ENCODE measurements at regions not wholly inside any gene's neighbourhood (a gene's known extent, or its start where the extent isn't known, plus 50 kb on each side); places are given as distances from the start of the nearest gene placed in this dataset.

DNA sequence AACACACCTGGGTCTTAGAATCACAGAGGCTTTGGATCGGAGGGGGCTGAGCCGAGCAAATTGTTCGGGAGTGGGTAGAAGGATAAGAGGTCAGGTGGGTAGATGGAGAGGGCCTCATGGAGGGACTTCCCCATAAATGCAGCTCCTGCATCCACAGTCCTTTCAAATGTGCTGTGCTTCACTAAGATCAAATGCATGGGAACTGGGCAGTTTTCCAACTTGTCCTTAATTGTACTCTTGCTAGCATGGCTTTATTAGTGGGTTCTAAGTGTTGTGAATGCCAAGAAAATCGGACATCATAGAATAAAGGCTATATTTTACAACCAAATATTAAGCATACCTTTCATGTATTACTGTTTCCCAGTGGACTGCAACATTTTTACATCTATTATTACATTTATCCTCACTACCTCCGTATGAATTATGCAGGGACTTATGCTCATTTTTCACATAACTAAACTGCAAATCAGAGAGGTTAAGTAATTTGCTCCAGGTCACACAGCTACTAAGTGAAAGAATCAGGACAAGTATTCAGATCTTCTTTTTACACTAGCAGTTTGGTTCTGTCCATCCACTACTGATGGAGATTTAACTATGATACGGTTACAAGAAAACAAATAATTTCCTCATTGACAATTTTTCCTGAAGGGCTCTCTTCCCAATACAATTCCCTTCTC lies 174.5 kb upstream of the RUNX1 start:
- no peak for TF ChIP-seq ZBTB7A (IDR thresholded peaks at IDR 0.05; ENCODE audit: low read depth)
- TF ChIP-seq NFIC (IDR thresholded peaks at IDR 0.05) = no peak
- TF ChIP-seq YY1 (IDR thresholded peaks at IDR 0.05; ENCODE audit: low read depth) = no peak
- TF ChIP-seq RAD21 (IDR thresholded peaks at IDR 0.05; ENCODE audit: low read depth) = no peak
- no peak for TF ChIP-seq TCF12 (IDR thresholded peaks at IDR 0.05; ENCODE audit: low read depth)
- no peak for TF ChIP-seq FOXM1 (IDR thresholded peaks at IDR 0.05; ENCODE audit: borderline replicate concordance, low read depth)
- TF ChIP-seq, protein P1, sequence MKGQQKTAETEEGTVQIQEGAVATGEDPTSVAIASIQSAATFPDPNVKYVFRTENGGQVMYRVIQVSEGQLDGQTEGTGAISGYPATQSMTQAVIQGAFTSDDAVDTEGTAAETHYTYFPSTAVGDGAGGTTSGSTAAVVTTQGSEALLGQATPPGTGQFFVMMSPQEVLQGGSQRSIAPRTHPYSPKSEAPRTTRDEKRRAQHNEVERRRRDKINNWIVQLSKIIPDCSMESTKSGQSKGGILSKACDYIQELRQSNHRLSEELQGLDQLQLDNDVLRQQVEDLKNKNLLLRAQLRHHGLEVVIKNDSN (IDR thresholded peaks at IDR 0.05) = no peak
- TF ChIP-seq, protein P2, sequence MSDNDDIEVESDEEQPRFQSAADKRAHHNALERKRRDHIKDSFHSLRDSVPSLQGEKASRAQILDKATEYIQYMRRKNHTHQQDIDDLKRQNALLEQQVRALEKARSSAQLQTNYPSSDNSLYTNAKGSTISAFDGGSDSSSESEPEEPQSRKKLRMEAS (IDR thresholded peaks at IDR 0.05) = no peak
- no peak for TF ChIP-seq EGR1 (IDR thresholded peaks at IDR 0.05)
- no peak for TF ChIP-seq TAF1 (IDR thresholded peaks at IDR 0.05; ENCODE audit: low read depth)
- no peak for TF ChIP-seq CREB1 (IDR thresholded peaks at IDR 0.05; ENCODE audit: low read depth)
- TF ChIP-seq TEAD4 (IDR thresholded peaks at IDR 0.05) = no peak
- no peak for TF ChIP-seq CEBPB (IDR thresholded peaks at IDR 0.05)
- TF ChIP-seq, protein P3, sequence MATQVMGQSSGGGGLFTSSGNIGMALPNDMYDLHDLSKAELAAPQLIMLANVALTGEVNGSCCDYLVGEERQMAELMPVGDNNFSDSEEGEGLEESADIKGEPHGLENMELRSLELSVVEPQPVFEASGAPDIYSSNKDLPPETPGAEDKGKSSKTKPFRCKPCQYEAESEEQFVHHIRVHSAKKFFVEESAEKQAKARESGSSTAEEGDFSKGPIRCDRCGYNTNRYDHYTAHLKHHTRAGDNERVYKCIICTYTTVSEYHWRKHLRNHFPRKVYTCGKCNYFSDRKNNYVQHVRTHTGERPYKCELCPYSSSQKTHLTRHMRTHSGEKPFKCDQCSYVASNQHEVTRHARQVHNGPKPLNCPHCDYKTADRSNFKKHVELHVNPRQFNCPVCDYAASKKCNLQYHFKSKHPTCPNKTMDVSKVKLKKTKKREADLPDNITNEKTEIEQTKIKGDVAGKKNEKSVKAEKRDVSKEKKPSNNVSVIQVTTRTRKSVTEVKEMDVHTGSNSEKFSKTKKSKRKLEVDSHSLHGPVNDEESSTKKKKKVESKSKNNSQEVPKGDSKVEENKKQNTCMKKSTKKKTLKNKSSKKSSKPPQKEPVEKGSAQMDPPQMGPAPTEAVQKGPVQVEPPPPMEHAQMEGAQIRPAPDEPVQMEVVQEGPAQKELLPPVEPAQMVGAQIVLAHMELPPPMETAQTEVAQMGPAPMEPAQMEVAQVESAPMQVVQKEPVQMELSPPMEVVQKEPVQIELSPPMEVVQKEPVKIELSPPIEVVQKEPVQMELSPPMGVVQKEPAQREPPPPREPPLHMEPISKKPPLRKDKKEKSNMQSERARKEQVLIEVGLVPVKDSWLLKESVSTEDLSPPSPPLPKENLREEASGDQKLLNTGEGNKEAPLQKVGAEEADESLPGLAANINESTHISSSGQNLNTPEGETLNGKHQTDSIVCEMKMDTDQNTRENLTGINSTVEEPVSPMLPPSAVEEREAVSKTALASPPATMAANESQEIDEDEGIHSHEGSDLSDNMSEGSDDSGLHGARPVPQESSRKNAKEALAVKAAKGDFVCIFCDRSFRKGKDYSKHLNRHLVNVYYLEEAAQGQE (IDR thresholded peaks at IDR 0.05; ENCODE audit: low read depth) = no peak
- no peak for TF ChIP-seq EP300 (IDR thresholded peaks at IDR 0.05; ENCODE audit: borderline replicate concordance)

DNA sequence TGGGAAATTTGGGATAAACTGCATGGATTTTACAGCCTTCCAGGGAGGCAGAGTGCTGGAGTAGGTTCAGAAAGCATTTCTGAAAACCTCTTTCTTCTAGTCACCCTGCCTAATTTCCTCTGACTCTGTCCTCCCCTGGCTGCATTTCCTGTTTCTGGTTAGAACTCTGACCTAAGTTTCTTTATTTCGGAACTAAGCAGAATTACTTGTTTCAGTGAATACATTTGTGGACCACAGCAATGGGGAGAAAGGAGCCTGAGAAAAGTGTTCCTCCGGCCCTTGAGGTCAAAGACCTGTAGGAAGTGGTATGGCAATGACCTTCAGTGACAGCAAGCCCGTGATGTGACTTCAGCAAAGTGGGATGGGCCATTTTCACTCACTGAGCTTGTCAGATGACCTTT lies 173.4 kb upstream of the RUNX1 start:
- TF ChIP-seq RAD21 (IDR thresholded peaks at IDR 0.05; ENCODE audit: low read depth) = no peak
- TF ChIP-seq ZBTB7A (IDR thresholded peaks at IDR 0.05; ENCODE audit: low read depth) = no peak
- TF ChIP-seq NFIC (IDR thresholded peaks at IDR 0.05) = no peak
- no peak for TF ChIP-seq TAF1 (IDR thresholded peaks at IDR 0.05; ENCODE audit: low read depth)
- TF ChIP-seq TCF12 (IDR thresholded peaks at IDR 0.05; ENCODE audit: low read depth) = no peak
- TF ChIP-seq CEBPB (IDR thresholded peaks at IDR 0.05) = no peak
- no peak for TF ChIP-seq EP300 (IDR thresholded peaks at IDR 0.05; ENCODE audit: borderline replicate concordance)
- TF ChIP-seq TEAD4 (IDR thresholded peaks at IDR 0.05) = no peak
- TF ChIP-seq, protein P3 (IDR thresholded peaks at IDR 0.05; ENCODE audit: low read depth) = no peak
- TF ChIP-seq EGR1 (IDR thresholded peaks at IDR 0.05) = no peak
- TF ChIP-seq, protein P2 (IDR thresholded peaks at IDR 0.05) = no peak
- TF ChIP-seq FOXM1 (IDR thresholded peaks at IDR 0.05; ENCODE audit: borderline replicate concordance, low read depth) = no peak
- no peak for TF ChIP-seq YY1 (IDR thresholded peaks at IDR 0.05; ENCODE audit: low read depth)
- TF ChIP-seq CREB1 (IDR thresholded peaks at IDR 0.05; ENCODE audit: low read depth) = no peak

DNA sequence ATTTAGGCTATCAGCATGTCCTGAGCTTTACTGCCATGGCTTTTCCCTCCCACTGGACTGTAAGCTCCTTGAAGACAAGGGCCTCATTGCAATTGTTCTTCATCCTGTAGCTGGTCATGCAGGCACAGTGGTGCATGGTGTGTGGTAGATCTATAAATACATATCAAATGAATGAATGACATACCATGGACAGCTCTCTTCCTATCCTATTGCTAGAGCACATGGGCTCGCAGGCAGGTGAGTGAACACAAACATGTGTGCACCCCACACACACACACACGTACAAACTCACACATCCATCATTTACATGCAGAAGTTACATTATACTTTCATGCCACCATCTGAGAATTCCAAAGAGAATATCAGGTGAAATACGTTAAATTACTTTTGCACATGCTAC lies 172.9 kb upstream of the RUNX1 start:
- TF ChIP-seq CREB1 (IDR thresholded peaks at IDR 0.05; ENCODE audit: low read depth) = no peak
- TF ChIP-seq, protein P3 (IDR thresholded peaks at IDR 0.05; ENCODE audit: low read depth) = peak; percentile 55

DNA sequence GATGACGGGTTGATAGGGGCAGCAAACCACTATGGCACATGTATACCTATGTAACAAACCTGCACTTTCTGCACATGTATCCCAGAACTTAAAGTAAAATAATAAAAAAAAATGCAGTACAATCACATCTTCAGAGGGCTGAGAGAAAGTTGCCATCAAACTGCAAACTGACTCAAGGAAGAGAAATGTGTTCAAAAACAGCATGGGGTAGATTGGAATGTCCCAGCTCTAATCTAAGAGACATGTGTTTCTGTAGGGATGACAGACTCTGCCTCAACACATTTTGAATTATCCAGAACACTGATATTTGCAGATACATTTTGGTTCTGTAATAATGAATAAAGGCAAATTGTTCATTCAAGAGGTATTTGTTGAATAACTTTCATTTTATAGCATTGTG lies 171.2 kb upstream of the RUNX1 start:
- no peak for TF ChIP-seq FOXM1 (IDR thresholded peaks at IDR 0.05; ENCODE audit: borderline replicate concordance, low read depth)
- TF ChIP-seq EGR1 (IDR thresholded peaks at IDR 0.05) = no peak
- no peak for TF ChIP-seq EP300 (IDR thresholded peaks at IDR 0.05; ENCODE audit: borderline replicate concordance)
- TF ChIP-seq, protein P3 (IDR thresholded peaks at IDR 0.05; ENCODE audit: low read depth) = no peak
- TF ChIP-seq, protein P2 (IDR thresholded peaks at IDR 0.05) = no peak
- TF ChIP-seq RAD21 (IDR thresholded peaks at IDR 0.05; ENCODE audit: low read depth) = no peak
- TF ChIP-seq TCF12 (IDR thresholded peaks at IDR 0.05; ENCODE audit: low read depth) = no peak

Measured in Ishikawa (cell line).